ENCODE measurements at regions not wholly inside any gene's neighbourhood (a gene's known extent, or its start where the extent isn't known, plus 50 kb on each side); places are given as distances from the start of the nearest gene placed in this dataset.

GRCh38 chr1:55369474-55369873 is 154.3 kb upstream of the USP24 start:
- DNase-seq, result no peak

GRCh38 chr1:55368698-55369097 is 153.5 kb upstream of the USP24 start:
- no peak for DNase-seq

GRCh38 chr1:55367273-55367672 is 152.1 kb upstream of the USP24 start:
- DNase-seq, result no peak

GRCh38 chr1:55364216-55364615 is 149.1 kb upstream of the USP24 start:
- no peak for DNase-seq

GRCh38 chr1:55363268-55363667 is 148.1 kb upstream of the USP24 start:
- peak; percentile 9 for DNase-seq

- DNase-seq, result no peak
Observed at GRCh38 chr1:55362558-55362957, 147.4 kb upstream of the USP24 start.

GRCh38 chr1:55359611-55360010 is 144.4 kb upstream of the USP24 start:
- no peak for DNase-seq

GRCh38 chr1:55358581-55358980 is 143.4 kb upstream of the USP24 start:
- no peak for DNase-seq

- DNase-seq, result no peak
Observed at GRCh38 chr1:55355549-55355948, 140.4 kb upstream of the USP24 start.

GRCh38 chr1:55353707-55354620 is 138.8 kb upstream of the USP24 start:
- DNase-seq, result no peak

GRCh38 chr1:55352811-55353180 is 137.6 kb upstream of the USP24 start:
- no peak for DNase-seq

- no peak for DNase-seq
Observed at GRCh38 chr1:55352080-55352810, 137.1 kb upstream of the USP24 start.

GRCh38 chr1:55348356-55348755 is 133.2 kb upstream of the USP24 start:
- DNase-seq, result no peak

- no peak for DNase-seq
Observed at GRCh38 chr1:55347866-55348265, 132.7 kb upstream of the USP24 start.

- DNase-seq, result no peak
Observed at GRCh38 chr1:55347041-55347440, 131.9 kb upstream of the USP24 start.

- no peak for DNase-seq
Observed at GRCh38 chr1:55346586-55346985, 131.4 kb upstream of the USP24 start.

- DNase-seq, result no peak
Observed at GRCh38 chr1:55339681-55340080, 124.5 kb upstream of the USP24 start.

- no peak for DNase-seq
Observed at GRCh38 chr1:55338448-55338820, 123.3 kb upstream of the USP24 start.

GRCh38 chr1:55337801-55338447 is 122.8 kb upstream of the USP24 start:
- peak; percentile 32 for DNase-seq

- no peak for DNase-seq
Observed at GRCh38 chr1:55334797-55335196, 119.6 kb upstream of the USP24 start.

GRCh38 chr1:55334160-55334559 is 119.0 kb upstream of the USP24 start:
- DNase-seq, result no peak

- no peak for DNase-seq
Observed at GRCh38 chr1:55333461-55333860, 118.3 kb upstream of the USP24 start.

- no peak for DNase-seq
Observed at GRCh38 chr1:55331351-55331750, 116.2 kb upstream of the USP24 start.

All from CD4-positive, alpha-beta T cell treated with Interleukin-21 for 1 hour (primary cell).